T-cell (primary cell): ENCODE measurements at regions not wholly inside any gene's neighbourhood (a gene's known extent, or its start where the extent isn't known, plus 50 kb on each side); places are given as distances from the start of the nearest gene placed in this dataset.

Experiments used
- ATAC-seq, 4 experiments: fragments of 200-7000 bp in 3 of 4; fragments of 150-1000 bp in 1 of 4; cut with Tn5 transposase; replicated peaks in 1 of 4; 1 replicate in 3 of 4; 2 replicates in 1 of 4; pipeline ENCODE4 v1.10.0; 2021; ENCODE audit warnings: moderate library complexity in 3 of 4, mild to moderate bottlenecking in 2 of 4, moderate number of reproducible peaks in 1 of 4
- CTCF ChIA-PET, 2 donors: fragments of 300-600 bp; sonication (Branson Sonifier 250); formaldehyde crosslinking; loops; one replicate each; lab custom pipeline; 2022; ENCODE audit warnings: antibody characterized with exemption in 2 of 2; lab: Charles Lee
- POLR2A ChIA-PET, 2 donors: fragments of 300-600 bp; sonication (Branson Sonifier 250); formaldehyde crosslinking; loops; one replicate each; lab custom pipeline; 2022; ENCODE audit warnings: antibody characterized with exemption in 2 of 2; lab: Charles Lee
- DNase-seq, 35 experiments: peaks; one replicate each; pipeline versions ENCODE4 v3.0.0 to v3.0.0-alpha.2; 2013 to 2023
- H3K27ac ChIP-seq: one replicate; pipeline ENCODE4 v1.5.1; 2013; ENCODE audit warnings: low read length
- H3K27me3 ChIP-seq, 2 experiments: replicated peaks in 1 of 2; 1 replicate in 1 of 2; 2 replicates in 1 of 2; pipeline versions ENCODE4 v1.6.1 to v1.7.0; 2013; ENCODE audit warnings: low read length in 1 of 2, mixed read lengths in 1 of 2; ENCODE audit not compliant: control insufficient read depth in 2 of 2, insufficient read depth in 2 of 2; ENCODE audit errors: extremely low read depth in 1 of 2
- H3K36me3 ChIP-seq, 2 donors: 1 replicate in 1 of 2; 2 replicates in 1 of 2; pipeline versions ENCODE4 v1.6.1 to v1.7.0; 2013; ENCODE audit warnings: low read length in 1 of 2; ENCODE audit not compliant: control insufficient read depth in 2 of 2, insufficient read depth in 1 of 2; ENCODE audit errors: extremely low read depth in 1 of 2
- H3K4me1 ChIP-seq, 2 experiments: 1 replicate in 1 of 2; 2 replicates in 1 of 2; pipeline versions ENCODE4 v1.6.1 to v1.7.0; 2013; ENCODE audit warnings: low read length in 2 of 2, mixed read lengths in 1 of 2; ENCODE audit not compliant: insufficient read depth in 2 of 2, control insufficient read depth in 1 of 2; ENCODE audit errors: extremely low read depth in 1 of 2
- H3K4me3 ChIP-seq, 2 donors: 1 replicate in 1 of 2; 2 replicates in 1 of 2; pipeline versions ENCODE4 v1.5.1 to v1.7.0; 2013; ENCODE audit warnings: mild to moderate bottlenecking in 2 of 2, low read length in 1 of 2, moderate library complexity in 1 of 2; ENCODE audit not compliant: control insufficient read depth in 1 of 2; ENCODE audit errors: extremely low read depth in 1 of 2
- H3K9me3 ChIP-seq: 2 replicates; pipeline ENCODE4 v1.7.0; 2013
- H3K27ac Mint-ChIP-seq, 2 donors: one replicate each; pipeline ENCODE4 v1.8.0; 2020 to 2021; ENCODE audit warnings: mild to moderate bottlenecking in 2 of 2, mixed read lengths in 2 of 2
- H3K27me3 Mint-ChIP-seq, 2 donors: one replicate each; pipeline ENCODE4 v1.8.0; 2021 to 2022; ENCODE audit warnings: mixed read lengths in 2 of 2
- H3K36me3 Mint-ChIP-seq: one replicate; pipeline ENCODE4 v1.8.0; 2021; ENCODE audit warnings: mixed read lengths
- H3K4me1 Mint-ChIP-seq, 3 donors: one replicate each; pipeline ENCODE4 v1.8.0; 2020 to 2022; ENCODE audit warnings: mixed read lengths in 3 of 3, mild to moderate bottlenecking in 1 of 3
- H3K4me3 Mint-ChIP-seq, 3 donors: one replicate each; pipeline ENCODE4 v1.8.0; 2020 to 2022; ENCODE audit warnings: mild to moderate bottlenecking in 3 of 3, mixed read lengths in 3 of 3, moderate library complexity in 3 of 3
- H3K9me3 Mint-ChIP-seq, 3 donors: one replicate each; pipeline ENCODE4 v1.8.0; 2020 to 2022; ENCODE audit warnings: mixed read lengths in 3 of 3
- WGBS: methylation state at CpG from one replicate; pipeline ENCODE4 v1.1.5; 2013; ENCODE audit warnings: missing lambda C conversion rate; ENCODE audit not compliant: insufficient coverage; 5-methylcytosine and 5-hydroxymethylcytosine counted together

- Mint-ChIP-seq H3K4me3 (no peak overlapping the region), H3K27ac (no peak overlapping the region), H3K4me1 (no peaks in the 10 kb centered on the region), H3K27me3 (no peaks in the 10 kb centered on the region), H3K9me3 (no peaks in the 10 kb centered on the region), H3K36me3 (no peaks in the 10 kb centered on the region)
- Histone ChIP-seq H3K4me1 (no peaks in the 10 kb centered on the region), H3K4me3 (no peak overlapping the region), H3K27ac (no peak overlapping the region), H3K27me3 (no peaks in the 10 kb centered on the region), H3K36me3 (no peaks in the 10 kb centered on the region), H3K9me3 (no peaks in the 10 kb centered on the region)
- WGBS: 100% methylated on average over 1 of the region's 4 CpGs
- ATAC-seq (no peak), DNase-seq (no peak)
- POLR2A ChIA-PET: no interaction called here
- CTCF ChIA-PET: no interaction called here
Observed at GRCh38 chr2:206886696-206887095, 52.6 kb upstream of the CPO start.

GRCh38 chr2:206887745-206888144 is 51.6 kb upstream of the CPO start:
- Mint-ChIP-seq H3K27ac (no peak overlapping the region), H3K36me3 (no peaks in the 10 kb centered on the region), H3K4me3 (no peak overlapping the region), H3K9me3 (no peaks in the 10 kb centered on the region), H3K27me3 (no peaks in the 10 kb centered on the region), H3K4me1 (no peaks in the 10 kb centered on the region)
- no peak overlapping the region for H3K4me3 ChIP-seq
- H3K27ac ChIP-seq: no peak overlapping the region
- no peaks in the 10 kb centered on the region for H3K36me3 ChIP-seq
- no CpG with 5 or more reads among the region's 1 CpG for WGBS
- H3K9me3 ChIP-seq: no peaks in the 10 kb centered on the region
- H3K4me1 ChIP-seq: no peaks in the 10 kb centered on the region
- DNase-seq: no peak
- CTCF ChIA-PET: no interaction called here
- POLR2A ChIA-PET: no interaction called here
- ATAC-seq: no peak
- H3K27me3 ChIP-seq: no peaks in the 10 kb centered on the region
